Stimulated activated naive B cell treated with anti-CD40 and anti-IgM and Interleukin-4, amounts not matched to agents 10 μg/mL and 1 μg/mL and 100 μg/mL, for 72 hours (primary cell): ENCODE measurements at regions not wholly inside any gene's neighbourhood (a gene's known extent, or its start where the extent isn't known, plus 50 kb on each side); places are given as distances from the start of the nearest gene placed in this dataset.
"Not testable (repeated sequence)": the region's sequence is repeated elsewhere in the genome, so short reads cannot be mapped to it uniquely, and the experiment has no call there.

ENCODE experiments used
- ATAC-seq, 2 donors: fragments of 150-1000 bp; cut with Tn5 transposase; replicated peaks; 2 replicates each; pipeline ENCODE4 v1.10.0; 2021; ENCODE audit warnings: moderate library complexity in 1 of 2
- DNase-seq: peaks from one replicate; pipeline ENCODE4 v3.0.0; 2021
- H3K27ac Mint-ChIP-seq: one replicate; pipeline ENCODE4 v1.8.0; 2022; ENCODE audit warnings: mild to moderate bottlenecking, mixed read lengths
- H3K27me3 Mint-ChIP-seq, 2 donors: one replicate each; pipeline ENCODE4 v1.8.0; 2022; ENCODE audit warnings: mixed read lengths in 2 of 2
- H3K36me3 Mint-ChIP-seq, 2 donors: one replicate each; pipeline ENCODE4 v1.8.0; 2022; ENCODE audit warnings: mixed read lengths in 2 of 2, mild to moderate bottlenecking in 1 of 2
- H3K4me1 Mint-ChIP-seq, 2 donors: one replicate each; pipeline ENCODE4 v1.8.0; 2022; ENCODE audit warnings: mixed read lengths in 2 of 2, mild to moderate bottlenecking in 1 of 2
- H3K4me3 Mint-ChIP-seq, 2 donors: one replicate each; pipeline ENCODE4 v1.8.0; 2022; ENCODE audit warnings: mild to moderate bottlenecking in 2 of 2, mixed read lengths in 2 of 2, moderate library complexity in 1 of 2
- H3K9me3 Mint-ChIP-seq, 2 donors: one replicate each; pipeline ENCODE4 v1.8.0; 2022; ENCODE audit warnings: mixed read lengths in 2 of 2, mild to moderate bottlenecking in 1 of 2

DNA sequence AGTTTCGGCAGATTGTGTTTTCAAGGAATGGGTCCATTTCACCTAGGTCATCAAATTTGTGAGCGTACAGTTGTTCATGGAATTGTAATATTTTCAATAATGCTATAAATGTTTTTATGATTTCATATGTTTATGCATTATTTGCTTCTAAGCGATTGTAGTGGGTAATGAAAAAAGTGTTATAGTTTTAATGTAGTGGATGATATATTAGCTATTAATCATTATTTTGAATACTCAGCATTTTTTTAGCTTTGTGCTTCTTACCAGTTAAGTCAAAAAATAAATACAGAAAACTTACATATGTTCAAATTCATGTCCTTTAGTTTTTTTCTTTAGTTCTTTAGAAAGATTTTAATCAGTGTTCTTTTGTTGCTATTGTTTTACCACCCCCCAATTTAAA lies 677.0 kb downstream of the STK39 start:
- H3K27ac Mint-ChIP-seq: no peak overlapping the region
- ATAC-seq: no peak

DNA sequence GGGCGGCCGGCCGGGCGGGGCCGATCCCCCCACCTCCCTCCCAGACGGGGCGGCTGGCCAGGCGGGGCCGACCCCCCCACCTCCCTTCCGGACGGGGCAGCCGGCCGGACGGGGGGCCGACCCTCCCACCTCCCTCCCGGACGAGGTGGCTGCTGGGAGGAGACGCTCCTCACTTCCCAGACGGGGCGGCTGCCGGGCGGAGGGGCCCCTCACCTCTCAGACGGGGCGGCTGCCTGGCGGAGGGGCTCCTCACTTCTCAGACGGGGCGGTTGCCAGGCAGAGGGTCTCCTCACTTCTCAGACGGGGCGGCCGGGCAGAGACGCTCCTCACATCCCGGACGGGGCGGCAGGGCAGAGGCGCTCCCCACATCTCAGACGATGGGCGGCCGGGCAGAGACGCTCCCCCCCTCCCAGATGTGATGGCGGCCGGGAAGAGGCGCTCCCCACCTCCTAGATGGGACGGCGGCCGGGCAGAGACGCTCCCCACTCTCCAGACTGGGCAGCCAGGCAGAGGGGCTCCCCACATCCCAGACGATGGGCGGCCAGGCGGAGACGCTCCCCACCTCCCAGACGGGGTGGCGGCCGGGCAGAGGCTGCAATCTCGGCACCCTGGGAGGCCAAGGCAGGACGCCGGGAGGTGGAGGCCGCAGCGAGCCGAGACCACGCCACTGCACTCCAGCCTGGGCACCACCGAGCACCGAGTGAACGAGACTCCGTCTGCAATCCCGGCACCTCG lies 675.8 kb downstream of the XIRP2 start:
- H3K9me3 Mint-ChIP-seq, H3K27me3 Mint-ChIP-seq: not testable (repeated sequence)

More for the DNA sequence above, 677.0 kb downstream of the STK39 start:
- Mint-ChIP-seq H3K4me1 (no peaks in the 10 kb centered on the region), H3K27me3 (no peaks in the 10 kb centered on the region), H3K9me3 (peaks cover 0 to 4% of the 10 kb centered on the region in 2 donors), H3K4me3 (no peak overlapping the region), H3K36me3 (no peaks in the 10 kb centered on the region)
- no peak for DNase-seq

DNA sequence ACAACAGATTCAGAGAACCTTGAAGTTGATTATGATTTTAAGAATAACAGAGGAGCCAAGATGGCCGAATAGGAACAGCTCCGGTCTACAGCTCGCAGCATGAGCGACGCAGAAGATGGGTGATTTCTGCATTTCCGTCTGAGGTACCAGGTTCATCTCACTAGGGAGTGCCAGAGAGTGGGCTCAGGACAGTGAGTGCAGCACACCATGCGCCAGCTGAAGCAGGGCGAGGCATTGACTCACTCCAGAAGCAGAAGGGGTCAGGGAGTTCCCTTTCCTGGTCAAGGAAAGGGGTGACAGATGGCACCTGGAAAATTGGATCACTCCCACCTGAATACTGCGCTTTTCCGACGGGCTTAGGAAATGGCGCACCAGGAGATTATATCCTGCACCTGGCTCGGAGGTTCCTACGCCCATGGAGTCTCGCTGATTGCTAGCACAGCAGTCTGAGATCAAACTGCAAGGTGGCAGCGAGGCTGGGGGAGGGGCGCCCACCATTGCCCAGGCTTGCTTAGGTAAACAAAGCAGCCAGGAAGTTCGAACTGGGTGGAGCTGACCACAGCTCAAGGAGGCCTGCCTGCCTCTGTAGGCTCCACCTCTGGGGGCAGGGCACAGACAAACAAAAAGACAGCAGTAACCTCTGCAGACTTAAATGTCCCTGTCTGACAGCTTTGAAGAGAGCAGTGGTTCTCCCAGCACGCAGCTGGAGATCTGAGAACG lies 670.2 kb downstream of the XIRP2 start:
- not testable (repeated sequence) for H3K4me3 Mint-ChIP-seq, H3K9me3 Mint-ChIP-seq, H3K36me3 Mint-ChIP-seq, H3K27me3 Mint-ChIP-seq, DNase-seq, ATAC-seq, H3K4me1 Mint-ChIP-seq, H3K27ac Mint-ChIP-seq

More for the DNA sequence above, 675.8 kb downstream of the XIRP2 start:
- H3K4me3 Mint-ChIP-seq, DNase-seq, H3K27ac Mint-ChIP-seq, H3K36me3 Mint-ChIP-seq, H3K4me1 Mint-ChIP-seq, ATAC-seq: not testable (repeated sequence)

DNA sequence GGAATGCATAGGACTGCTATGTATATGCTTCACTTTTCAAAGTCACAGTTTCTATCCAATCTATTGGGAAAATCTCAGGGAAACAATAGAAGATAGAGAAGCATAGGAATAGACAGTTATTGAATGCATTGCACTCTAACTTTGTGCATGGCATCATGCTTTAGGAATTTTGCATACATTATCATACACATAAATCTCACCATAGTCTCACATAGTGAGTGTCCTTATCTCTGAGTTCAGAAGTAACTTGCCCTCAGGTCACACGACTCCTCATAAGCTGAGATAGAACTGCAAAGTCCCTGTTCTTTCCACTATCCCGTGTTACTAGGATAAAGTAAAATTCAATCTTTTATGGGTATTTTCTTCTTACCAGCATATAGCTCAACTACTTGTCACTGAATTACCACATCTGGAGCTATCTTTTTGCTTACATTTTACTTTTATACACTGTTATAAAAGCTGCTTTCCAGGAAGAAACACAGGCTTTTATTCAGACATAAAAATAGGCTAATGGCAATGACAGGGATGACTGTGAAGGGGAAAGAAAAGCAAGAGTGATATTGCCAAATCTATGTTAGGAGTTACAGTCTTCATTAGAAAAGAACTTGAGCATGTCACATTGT lies 666.9 kb downstream of the XIRP2 start:
- Mint-ChIP-seq H3K36me3 (no peaks in the 10 kb centered on the region), H3K9me3 (peaks cover 0 to 4% of the 10 kb centered on the region in 2 donors), H3K27ac (no peak overlapping the region), H3K4me3 (no peak overlapping the region), H3K4me1 (no peaks in the 10 kb centered on the region), H3K27me3 (no peaks in the 10 kb centered on the region)
- ATAC-seq: no peak
- DNase-seq: no peak

DNA sequence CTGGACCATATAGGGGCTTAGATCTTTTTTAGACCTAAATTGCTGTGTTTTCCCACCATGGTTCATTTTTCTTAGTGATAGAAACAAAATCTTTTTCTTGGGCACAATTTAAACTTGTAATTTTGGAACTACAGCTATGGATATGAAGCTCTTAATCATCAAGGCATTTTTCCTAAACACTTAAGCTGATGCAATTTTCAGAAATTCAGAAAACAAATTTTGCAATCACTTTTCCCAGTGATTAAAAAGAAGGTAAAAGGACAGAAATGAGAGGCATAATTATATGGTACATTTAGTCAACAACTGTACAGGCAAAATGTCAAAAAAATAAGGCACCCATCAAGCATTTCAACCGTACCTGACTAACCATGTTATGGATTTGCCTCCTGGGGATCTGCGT lies 665.4 kb downstream of the XIRP2 start:
- ATAC-seq: no peak
- H3K27me3 Mint-ChIP-seq: no peaks in the 10 kb centered on the region
- H3K9me3 Mint-ChIP-seq: peaks cover 0 to 3% of the 10 kb centered on the region in 2 donors

DNA sequence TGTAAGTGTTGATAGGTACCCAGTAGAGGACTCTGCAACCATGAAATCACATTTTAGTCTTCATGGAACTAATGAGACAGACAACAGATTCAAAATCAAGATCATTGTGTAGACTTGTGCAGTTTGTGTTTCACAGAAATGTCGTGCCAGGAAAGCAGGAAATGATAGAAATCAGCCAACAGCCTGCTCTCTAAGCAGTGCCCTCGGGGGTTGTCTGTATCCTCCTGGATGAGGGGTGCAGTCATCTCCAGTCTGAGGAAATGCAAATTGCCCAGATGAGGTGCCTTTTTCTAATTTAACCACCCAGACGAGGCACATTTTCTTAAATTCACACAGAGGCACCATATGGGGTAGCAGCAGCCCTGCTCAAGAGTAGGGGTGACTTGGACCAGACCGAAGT lies 663.1 kb downstream of the XIRP2 start:
- no peaks in the 10 kb centered on the region for H3K4me1 Mint-ChIP-seq
- no peak for ATAC-seq
- H3K27ac Mint-ChIP-seq: no peak overlapping the region
- no peak overlapping the region for H3K4me3 Mint-ChIP-seq
- peaks cover 0 to 3% of the 10 kb centered on the region in 2 donors for H3K9me3 Mint-ChIP-seq
- no peaks in the 10 kb centered on the region for H3K27me3 Mint-ChIP-seq
- DNase-seq: no peak
- H3K36me3 Mint-ChIP-seq: no peaks in the 10 kb centered on the region

More for the DNA sequence above, 665.4 kb downstream of the XIRP2 start:
- H3K27ac Mint-ChIP-seq: no peak overlapping the region
- no peaks in the 10 kb centered on the region for H3K4me1 Mint-ChIP-seq
- no peak for DNase-seq
- no peaks in the 10 kb centered on the region for H3K36me3 Mint-ChIP-seq
- H3K4me3 Mint-ChIP-seq: no peak overlapping the region

DNA sequence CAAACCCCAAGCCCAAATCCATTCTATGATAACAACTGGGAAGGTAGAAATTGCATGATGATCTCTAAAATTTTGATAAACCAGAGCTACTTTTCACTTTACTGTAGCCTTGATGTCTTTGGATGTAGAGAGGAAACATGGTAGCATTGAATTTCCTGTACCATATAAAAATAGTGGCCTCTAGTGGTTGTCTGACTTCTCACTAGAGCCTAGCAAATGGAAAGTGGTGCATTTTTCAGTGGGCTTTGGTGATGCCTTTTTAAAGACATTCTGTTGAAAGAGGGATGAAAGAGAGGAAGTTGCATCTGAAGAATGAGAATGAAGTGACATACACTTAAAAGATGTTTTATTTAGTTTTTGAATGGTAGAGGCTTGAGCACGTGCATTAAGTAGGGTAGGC lies 662.2 kb downstream of the XIRP2 start:
- Mint-ChIP-seq H3K4me1 (no peaks in the 10 kb centered on the region), H3K9me3 (peaks cover 0 to 3% of the 10 kb centered on the region in 2 donors), H3K27me3 (no peaks in the 10 kb centered on the region), H3K4me3 (no peak overlapping the region), H3K27ac (no peak overlapping the region), H3K36me3 (no peaks in the 10 kb centered on the region)
- ATAC-seq: no peak
- no peak for DNase-seq

DNA sequence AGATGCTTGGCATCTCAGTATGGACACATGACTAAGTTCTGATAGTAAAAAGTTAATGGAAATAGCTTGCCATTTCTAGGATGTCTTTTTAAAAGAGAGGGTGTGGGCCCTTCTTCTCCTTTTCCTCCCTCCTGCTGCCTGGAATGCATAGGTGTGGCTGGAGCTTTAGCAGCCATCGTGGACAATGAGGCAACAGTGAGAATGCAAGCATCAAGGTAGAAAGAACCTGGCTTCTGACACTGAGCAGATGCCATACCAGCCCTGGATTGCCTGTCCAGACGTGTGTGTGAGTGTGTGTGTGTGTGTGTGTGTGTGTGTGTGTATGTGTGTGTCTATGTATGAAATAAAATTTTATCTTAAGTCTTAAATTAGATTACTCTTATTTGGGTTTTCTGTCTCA lies 660.1 kb downstream of the XIRP2 start:
- no peak overlapping the region for H3K27ac Mint-ChIP-seq
- H3K4me3 Mint-ChIP-seq: no peak overlapping the region
- no peaks in the 10 kb centered on the region for H3K36me3 Mint-ChIP-seq
- DNase-seq (no peak), ATAC-seq (no peak)
- H3K9me3 Mint-ChIP-seq: peaks cover 0 to 5% of the 10 kb centered on the region in 2 donors
- H3K27me3 Mint-ChIP-seq: no peaks in the 10 kb centered on the region
- no peaks in the 10 kb centered on the region for H3K4me1 Mint-ChIP-seq

DNA sequence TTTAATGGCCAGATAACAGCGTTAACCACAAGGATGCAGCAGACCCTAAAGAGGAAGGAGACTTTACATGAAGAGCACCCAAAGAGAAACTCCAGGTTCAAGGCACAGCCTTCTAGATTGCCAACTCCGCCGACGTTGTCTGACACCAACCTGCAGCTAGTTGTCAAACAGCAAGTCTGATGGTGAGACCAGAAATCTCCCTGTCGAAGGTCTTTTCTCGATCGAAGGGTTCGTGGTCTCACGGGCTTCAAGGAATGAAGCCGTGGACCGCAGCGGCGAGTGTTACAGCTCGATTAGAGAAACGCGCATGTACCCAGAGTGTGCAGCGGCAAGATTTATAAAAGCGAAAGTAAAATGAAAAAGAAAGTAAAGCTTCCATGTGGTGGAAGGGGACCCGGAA lies 656.3 kb downstream of the XIRP2 start:
- Mint-ChIP-seq H3K36me3 (no peaks in the 10 kb centered on the region), H3K27ac (no peak overlapping the region), H3K9me3 (peaks cover 0 to 2% of the 10 kb centered on the region in 2 donors), H3K4me3 (no peak overlapping the region), H3K4me1 (no peaks in the 10 kb centered on the region), H3K27me3 (no peaks in the 10 kb centered on the region)
- DNase-seq (no peak), ATAC-seq (no peak)

DNA sequence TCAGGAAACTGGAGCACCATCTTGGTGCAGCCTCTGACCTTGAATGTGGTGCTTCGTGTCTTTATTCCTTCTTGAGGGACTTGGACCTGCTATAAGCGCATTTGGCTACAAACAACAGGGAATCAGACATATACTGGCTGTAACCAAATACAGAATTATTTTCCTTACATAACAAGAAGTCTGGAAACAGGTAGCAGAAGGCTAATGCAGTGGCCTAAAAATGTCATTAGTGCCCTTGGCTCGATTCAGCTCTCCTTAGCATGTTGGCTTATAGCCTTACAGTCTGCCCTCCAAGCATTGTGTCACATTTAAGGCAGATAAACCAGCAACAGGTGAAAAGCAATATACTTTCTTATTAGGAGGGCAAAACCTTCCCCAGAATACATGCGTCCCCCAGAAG lies 655.4 kb downstream of the XIRP2 start:
- Mint-ChIP-seq H3K36me3 (no peaks in the 10 kb centered on the region), H3K27me3 (no peaks in the 10 kb centered on the region), H3K9me3 (peaks cover 0 to 2% of the 10 kb centered on the region in 2 donors), H3K4me1 (no peaks in the 10 kb centered on the region), H3K4me3 (no peak overlapping the region), H3K27ac (no peak overlapping the region)
- no peak for ATAC-seq
- DNase-seq: no peak

DNA sequence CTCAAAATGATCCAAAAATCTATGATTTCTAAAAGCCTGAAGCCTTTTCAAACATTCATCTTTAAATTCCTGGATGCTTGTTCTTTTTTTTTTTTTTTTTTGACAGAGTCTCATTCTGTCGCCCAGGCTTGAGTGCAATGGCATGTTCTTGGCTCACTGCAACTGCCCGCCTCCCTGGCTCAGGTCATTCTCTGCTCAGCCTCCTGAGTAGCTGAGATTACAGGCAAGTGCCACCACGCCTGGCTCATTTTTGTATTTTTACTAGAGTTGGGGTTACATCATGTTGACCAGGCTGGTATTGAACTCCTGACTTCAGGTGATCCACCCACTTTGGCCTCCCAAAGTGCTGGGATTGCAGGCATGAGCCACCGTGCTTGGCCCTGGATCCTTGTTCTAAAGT lies 649.5 kb downstream of the XIRP2 start:
- Mint-ChIP-seq H3K27ac (no peak overlapping the region), H3K4me3 (no peak overlapping the region), H3K9me3 (peaks cover 0 to 4% of the 10 kb centered on the region in 2 donors)

DNA sequence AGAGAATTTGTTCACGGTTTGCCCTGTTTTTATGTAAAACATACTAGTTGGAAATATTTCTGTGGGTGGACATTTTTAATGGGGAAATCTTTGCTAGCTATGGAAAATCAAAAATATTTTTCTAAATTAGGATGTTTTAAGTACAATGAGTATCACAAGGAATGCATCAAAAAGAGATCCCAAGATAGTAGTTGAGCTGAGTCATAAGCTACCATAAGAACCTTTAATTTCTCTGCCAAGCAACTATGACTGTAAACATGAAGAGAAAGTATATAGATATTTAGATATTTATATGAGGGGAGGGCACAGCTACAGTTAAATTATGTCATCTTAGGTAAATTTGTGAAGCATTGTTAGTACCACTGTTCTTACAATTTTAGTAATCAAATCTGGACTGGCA lies 646.2 kb downstream of the XIRP2 start:
- ATAC-seq: no peak
- DNase-seq: no peak
- Mint-ChIP-seq H3K36me3 (no peaks in the 10 kb centered on the region), H3K9me3 (peaks cover 0 to 4% of the 10 kb centered on the region in 2 donors), H3K27ac (no peak overlapping the region), H3K4me1 (no peaks in the 10 kb centered on the region), H3K4me3 (no peak overlapping the region), H3K27me3 (no peaks in the 10 kb centered on the region)

More for the DNA sequence above, 649.5 kb downstream of the XIRP2 start:
- ATAC-seq: no peak
- DNase-seq: no peak
- H3K36me3 Mint-ChIP-seq: no peaks in the 10 kb centered on the region
- H3K27me3 Mint-ChIP-seq: no peaks in the 10 kb centered on the region
- no peaks in the 10 kb centered on the region for H3K4me1 Mint-ChIP-seq

DNA sequence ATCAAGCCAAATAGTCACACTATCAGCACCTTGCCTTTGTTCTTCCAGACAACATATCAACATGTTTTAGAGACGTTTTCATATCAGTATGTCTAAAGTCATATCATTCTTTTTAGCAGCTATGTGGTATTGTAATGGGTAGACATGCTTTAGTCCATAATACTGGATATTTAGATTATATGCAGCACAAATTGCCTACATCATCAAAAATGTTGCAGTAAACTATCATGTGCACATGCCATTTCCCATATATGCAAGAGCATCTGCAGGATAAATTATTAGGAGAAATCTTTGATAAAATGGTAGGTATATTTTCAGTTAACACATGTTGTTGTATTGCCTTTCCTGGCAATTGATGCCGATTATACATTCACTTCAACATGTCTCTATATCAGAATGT lies 636.5 kb downstream of the XIRP2 start:
- ATAC-seq: no peak
- Mint-ChIP-seq H3K36me3 (no peaks in the 10 kb centered on the region), H3K27ac (no peak overlapping the region), H3K4me1 (no peaks in the 10 kb centered on the region), H3K27me3 (no peaks in the 10 kb centered on the region), H3K4me3 (no peak overlapping the region), H3K9me3 (no peaks in the 10 kb centered on the region)
- no peak for DNase-seq

DNA sequence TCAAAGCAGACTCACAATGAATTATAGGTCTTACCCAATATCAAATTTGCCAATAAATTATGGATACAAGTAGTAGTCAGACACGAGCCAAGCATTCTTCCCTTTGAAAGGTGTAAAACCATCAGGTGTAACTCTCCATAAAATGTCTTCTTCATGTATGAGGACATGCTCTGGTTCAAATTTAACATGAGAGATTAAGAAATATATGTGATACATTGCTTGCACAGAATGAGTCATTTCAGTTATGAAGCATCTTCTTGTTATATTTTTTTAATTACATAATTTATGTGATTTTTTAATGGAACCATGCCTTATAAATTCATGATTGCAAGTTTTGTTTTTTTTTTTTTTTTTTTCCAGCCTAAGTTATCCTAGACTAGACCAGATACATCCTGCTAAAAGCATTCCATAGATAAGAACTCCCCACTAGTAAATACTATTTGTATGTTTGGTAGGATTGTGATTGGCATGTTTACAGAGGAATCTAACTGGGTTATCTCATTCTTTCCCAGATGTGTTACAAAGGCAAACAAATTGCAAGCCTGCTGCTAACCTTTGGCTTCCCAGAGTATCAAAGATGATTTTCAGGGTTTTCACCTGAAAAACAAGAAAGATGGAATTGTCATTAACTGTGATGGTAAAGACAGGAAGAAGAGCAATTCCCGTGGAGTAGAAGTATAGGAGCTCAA lies 621.9 kb downstream of the XIRP2 start:
- Mint-ChIP-seq H3K36me3 (no peaks in the 10 kb centered on the region), H3K9me3 (peaks cover 0 to 1% of the 10 kb centered on the region in 2 donors), H3K27me3 (no peaks in the 10 kb centered on the region), H3K27ac (no peak overlapping the region), H3K4me3 (no peak overlapping the region), H3K4me1 (no peaks in the 10 kb centered on the region)
- no peak for DNase-seq
- no peak for ATAC-seq
